Effector memory CD4-positive, alpha-beta T cell (primary cell): ENCODE measurements at regions not wholly inside any gene's neighbourhood (a gene's known extent, or its start where the extent isn't known, plus 50 kb on each side); places are given as distances from the start of the nearest gene placed in this dataset.

Experiments used
- DNase-seq, 3 donors: peaks; one replicate each; pipeline ENCODE4 v3.0.0-alpha.2; 2020
- H3K27ac ChIP-seq: 2 replicates; pipeline ENCODE4 v1.7.0; 2013; ENCODE audit warnings: mild to moderate bottlenecking, low read length, moderate library complexity; ENCODE audit not compliant: insufficient read depth, poor library complexity, severe bottlenecking
- H3K27me3 ChIP-seq: replicated peaks from 2 replicates; pipeline ENCODE4 v1.7.0; 2013; ENCODE audit warnings: mild to moderate bottlenecking, low read length; ENCODE audit not compliant: insufficient read depth, control insufficient read depth, poor library complexity, severe bottlenecking
- H3K36me3 ChIP-seq: 2 replicates; pipeline ENCODE4 v1.7.0; 2013; ENCODE audit warnings: mild to moderate bottlenecking, low read length, moderate library complexity; ENCODE audit not compliant: control insufficient read depth, insufficient read depth
- H3K4me1 ChIP-seq: 2 replicates; pipeline ENCODE4 v1.7.0; 2013; ENCODE audit warnings: low read length, mild to moderate bottlenecking; ENCODE audit not compliant: control insufficient read depth, insufficient read depth, poor library complexity, severe bottlenecking
- H3K4me3 ChIP-seq: 2 replicates; pipeline ENCODE4 v1.7.0; 2013; ENCODE audit warnings: low read length, low read depth, mild to moderate bottlenecking; ENCODE audit not compliant: insufficient read depth, poor library complexity, severe bottlenecking
- H3K9me3 ChIP-seq: 2 replicates; pipeline ENCODE4 v1.7.0; 2013; ENCODE audit warnings: mild to moderate bottlenecking, low read length, moderate library complexity; ENCODE audit not compliant: control insufficient read depth

- DNase-seq: no peak
- Histone ChIP-seq H3K4me3 (no peak overlapping the region), H3K4me1 (no peaks in the 10 kb centered on the region), H3K9me3 (no peaks in the 10 kb centered on the region), H3K36me3 (no peaks in the 10 kb centered on the region), H3K27ac (no peak overlapping the region), H3K27me3 (no peaks in the 10 kb centered on the region)
These were observed 75.9 kb upstream of the AVPR1A start for GRCh38 chr12:63226792-63227463.

GRCh38 chr12:63224396-63224795 lies 73.4 kb upstream of the AVPR1A start:
- Histone ChIP-seq H3K36me3 (no peaks in the 10 kb centered on the region), H3K27ac (no peak overlapping the region), H3K4me3 (no peak overlapping the region), H3K4me1 (no peaks in the 10 kb centered on the region), H3K9me3 (no peaks in the 10 kb centered on the region), H3K27me3 (no peaks in the 10 kb centered on the region)
- no peak for DNase-seq

GRCh38 chr12:63223128-63223527 lies 72.1 kb upstream of the AVPR1A start:
- Histone ChIP-seq H3K4me1 (no peaks in the 10 kb centered on the region), H3K36me3 (no peaks in the 10 kb centered on the region), H3K27ac (no peak overlapping the region), H3K4me3 (no peak overlapping the region), H3K27me3 (no peaks in the 10 kb centered on the region), H3K9me3 (no peaks in the 10 kb centered on the region)
- no peak for DNase-seq

GRCh38 chr12:63222582-63222981 lies 71.6 kb upstream of the AVPR1A start:
- Histone ChIP-seq H3K27ac (no peak overlapping the region), H3K27me3 (no peaks in the 10 kb centered on the region), H3K4me1 (no peaks in the 10 kb centered on the region), H3K36me3 (no peaks in the 10 kb centered on the region), H3K4me3 (no peak overlapping the region), H3K9me3 (no peaks in the 10 kb centered on the region)
- DNase-seq: no peak

- DNase-seq: no peak
- Histone ChIP-seq H3K27me3 (no peaks in the 10 kb centered on the region), H3K9me3 (no peaks in the 10 kb centered on the region), H3K4me1 (no peaks in the 10 kb centered on the region), H3K36me3 (no peaks in the 10 kb centered on the region), H3K4me3 (no peak overlapping the region), H3K27ac (no peak overlapping the region)
These were observed 69.9 kb upstream of the AVPR1A start for GRCh38 chr12:63220921-63221320.

- H3K27ac ChIP-seq: no peak overlapping the region
- no peak overlapping the region for H3K4me3 ChIP-seq
- no peak for DNase-seq
- no peaks in the 10 kb centered on the region for H3K9me3 ChIP-seq
- H3K4me1 ChIP-seq: no peaks in the 10 kb centered on the region
- no peaks in the 10 kb centered on the region for H3K27me3 ChIP-seq
- no peaks in the 10 kb centered on the region for H3K36me3 ChIP-seq
These were observed 61.3 kb upstream of the AVPR1A start for GRCh38 chr12:63212316-63212715.

- Histone ChIP-seq H3K9me3 (no peaks in the 10 kb centered on the region), H3K27me3 (no peaks in the 10 kb centered on the region), H3K36me3 (no peaks in the 10 kb centered on the region), H3K4me1 (no peaks in the 10 kb centered on the region), H3K27ac (no peak overlapping the region), H3K4me3 (no peak overlapping the region)
- DNase-seq: no peak
These were observed 58.0 kb upstream of the AVPR1A start for GRCh38 chr12:63208956-63209355.

- Histone ChIP-seq H3K4me3 (no peak overlapping the region), H3K9me3 (no peaks in the 10 kb centered on the region), H3K27ac (no peak overlapping the region), H3K36me3 (no peaks in the 10 kb centered on the region), H3K4me1 (no peaks in the 10 kb centered on the region), H3K27me3 (no peaks in the 10 kb centered on the region)
- no peak for DNase-seq
These were observed 55.9 kb upstream of the AVPR1A start for GRCh38 chr12:63206909-63207308.

GRCh38 chr12:63206494-63206893 lies 55.5 kb upstream of the AVPR1A start:
- H3K36me3 ChIP-seq: no peaks in the 10 kb centered on the region
- no peaks in the 10 kb centered on the region for H3K9me3 ChIP-seq
- no peaks in the 10 kb centered on the region for H3K4me1 ChIP-seq
- no peaks in the 10 kb centered on the region for H3K27me3 ChIP-seq
- no peak for DNase-seq
- no peak overlapping the region for H3K4me3 ChIP-seq
- no peak overlapping the region for H3K27ac ChIP-seq
